Nephron progenitor cell (in vitro differentiated cells): ENCODE measurements at regions not wholly inside any gene's neighbourhood (a gene's known extent, or its start where the extent isn't known, plus 50 kb on each side); places are given as distances from the start of the nearest gene placed in this dataset.

Experiments
- DNase-seq: peaks from one replicate; pipeline ENCODE4 v3.0.0; 2021
- H3K27ac Mint-ChIP-seq: 2 replicates; pipeline ENCODE4 v1.8.0; 2021; ENCODE audit warnings: mild to moderate bottlenecking, moderate library complexity, mixed read lengths
- H3K27me3 Mint-ChIP-seq: 2 replicates; pipeline ENCODE4 v1.8.0; 2021; ENCODE audit warnings: mild to moderate bottlenecking, low read depth, mixed read lengths; ENCODE audit not compliant: poor library complexity
- H3K36me3 Mint-ChIP-seq: 2 replicates; pipeline ENCODE4 v1.8.0; 2021; ENCODE audit warnings: low read depth, mixed read lengths
- H3K4me1 Mint-ChIP-seq: 2 replicates; pipeline ENCODE4 v1.8.0; 2021; ENCODE audit warnings: mixed read lengths
- H3K4me3 Mint-ChIP-seq: 2 replicates; pipeline ENCODE4 v1.8.0; 2021; ENCODE audit warnings: mild to moderate bottlenecking, moderate library complexity, mixed read lengths
- H3K9me3 Mint-ChIP-seq: 2 replicates; pipeline ENCODE4 v1.8.0; 2021; ENCODE audit warnings: mild to moderate bottlenecking, moderate library complexity, mixed read lengths
- CTCF ChIP-seq: fragments of 200-600 bp; sonication (generic); IDR thresholded peaks from 2 replicates; pipeline ENCODE4 v1.5.0; 2021; ENCODE audit warnings: antibody characterized with exemption

DNA sequence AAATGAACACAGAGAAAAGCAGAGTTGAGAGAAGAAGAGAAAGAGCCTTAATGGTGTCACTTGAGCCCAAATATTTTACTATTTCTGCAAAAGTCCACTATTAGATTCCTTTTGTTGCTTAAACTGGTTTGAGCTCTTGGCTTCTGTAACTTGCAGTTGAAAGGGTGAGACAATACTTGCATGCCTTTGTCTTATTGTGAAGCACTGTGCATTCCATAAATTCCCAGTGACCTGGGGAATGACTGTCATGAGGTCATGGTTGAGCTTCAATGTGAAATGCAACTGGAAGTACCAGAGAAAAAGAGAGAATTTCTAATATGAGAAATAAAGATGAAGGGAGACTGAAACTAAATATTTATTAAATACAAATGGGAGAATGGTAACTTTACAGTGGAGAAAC lies 310.9 kb downstream of the TDRD3 start:
- no peak for DNase-seq
- Mint-ChIP-seq H3K27ac (no peak overlapping the region), H3K4me1 (peaks cover 4% of the 10 kb centered on the region), H3K36me3 (no peaks in the 10 kb centered on the region), H3K9me3 (peaks cover 26% of the 10 kb centered on the region), H3K27me3 (no peaks in the 10 kb centered on the region), H3K4me3 (no peak overlapping the region)
- TF ChIP-seq CTCF, result no peak

GRCh38 chr13:60701895-60702294 lies 304.9 kb downstream of the TDRD3 start:
- no peak for DNase-seq
- no peaks in the 10 kb centered on the region for H3K27me3 Mint-ChIP-seq
- no peak overlapping the region for H3K27ac Mint-ChIP-seq

GRCh38 chr13:60700994-60701393 lies 304.0 kb downstream of the TDRD3 start:
- Mint-ChIP-seq H3K27me3 (no peaks in the 10 kb centered on the region), H3K9me3 (no peaks in the 10 kb centered on the region), H3K36me3 (no peaks in the 10 kb centered on the region), H3K4me3 (no peak overlapping the region), H3K4me1 (peaks cover 11% of the 10 kb centered on the region), H3K27ac (no peak overlapping the region)
- TF ChIP-seq CTCF, result no peak
- no peak for DNase-seq

More at GRCh38 chr13:60701895-60702294, 304.9 kb downstream of the TDRD3 start:
- Mint-ChIP-seq H3K36me3 (no peaks in the 10 kb centered on the region), H3K9me3 (no peaks in the 10 kb centered on the region), H3K4me1 (peaks cover 12% of the 10 kb centered on the region), H3K4me3 (no peak overlapping the region)
- no peak for TF ChIP-seq CTCF

DNA sequence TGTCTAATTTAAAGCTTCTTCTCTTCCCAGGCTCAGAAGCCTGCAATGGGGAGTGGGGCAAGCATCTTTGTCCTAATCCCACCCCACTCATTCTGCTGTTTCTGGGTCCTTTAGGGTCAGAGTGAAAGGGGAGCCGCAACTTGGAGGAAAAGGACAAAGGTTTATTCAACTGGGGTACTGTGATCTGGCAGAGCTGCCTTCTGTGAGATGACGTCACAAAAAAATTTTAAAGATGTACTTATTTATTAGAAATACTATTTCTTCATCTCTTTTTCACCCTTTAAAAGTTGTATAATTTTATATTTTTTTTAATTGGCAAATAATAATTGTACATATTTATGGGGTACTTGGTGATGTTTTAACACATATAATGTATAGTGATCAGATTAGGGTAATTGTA lies 302.6 kb downstream of the TDRD3 start:
- no peak overlapping the region for H3K27ac Mint-ChIP-seq

GRCh38 chr13:60696602-60697001 lies 299.6 kb downstream of the TDRD3 start:
- Mint-ChIP-seq H3K4me1 (peaks cover 15% of the 10 kb centered on the region), H3K9me3 (no peaks in the 10 kb centered on the region), H3K36me3 (no peaks in the 10 kb centered on the region), H3K4me3 (no peak overlapping the region), H3K27me3 (peaks cover 5% of the 10 kb centered on the region), H3K27ac (no peak overlapping the region)
- no peak for TF ChIP-seq CTCF
- DNase-seq, result no peak

More for the DNA sequence above, 302.6 kb downstream of the TDRD3 start:
- Mint-ChIP-seq H3K4me1 (peaks cover 11% of the 10 kb centered on the region), H3K9me3 (no peaks in the 10 kb centered on the region), H3K4me3 (no peak overlapping the region), H3K27me3 (no peaks in the 10 kb centered on the region), H3K36me3 (no peaks in the 10 kb centered on the region)
- DNase-seq, result no peak
- no peak for TF ChIP-seq CTCF

GRCh38 chr13:60691268-60691667 lies 294.2 kb downstream of the TDRD3 start:
- Mint-ChIP-seq H3K27me3 (peaks cover 5% of the 10 kb centered on the region), H3K36me3 (peaks cover 4% of the 10 kb centered on the region), H3K4me1 (peaks cover 38% of the 10 kb centered on the region), H3K9me3 (peaks cover 18% of the 10 kb centered on the region), H3K27ac (no peak overlapping the region), H3K4me3 (no peak overlapping the region)
- no peak for DNase-seq
- no peak for TF ChIP-seq CTCF
